Endothelial cell of umbilical vein (primary cell): ENCODE measurements at regions not wholly inside any gene's neighbourhood (a gene's known extent, or its start where the extent isn't known, plus 50 kb on each side); places are given as distances from the start of the nearest gene placed in this dataset.

Source experiments
- BruUV-seq: library from RNA; stranded (reverse); fragments of 400-500 nt; replicated peaks from 2 replicates; lab custom pipeline; 2021; lab: Mats Ljungman, UMichigan
- CTCF ChIA-PET: fragments of 300-600, 350-600 bp; sonication (Branson Sonifier 250); formaldehyde crosslinking; loops from one replicate; lab custom pipeline; 2021; ENCODE audit warnings: antibody characterized with exemption, inconsistent platforms; lab: Charles Lee
- POLR2A ChIA-PET: fragments of 300-600, 350-600 bp; sonication (Branson Sonifier 250); formaldehyde crosslinking; loops from one replicate; lab custom pipeline; 2021; ENCODE audit warnings: antibody characterized with exemption, inconsistent platforms; lab: Charles Lee
- DNase-seq: peaks from one replicate; pipeline ENCODE4 v3.0.0-alpha.2; 2011; ENCODE audit warnings: low read depth, low spot score
- FAIRE-seq: peaks from 2 replicates; lab custom pipeline; 2011; peaks lifted over from hg19 to GRCh38; lab: Jason Lieb, UNC
- H2AFZ ChIP-seq: 2 replicates; pipeline ENCODE4 v1.6.0; 2012; ENCODE audit warnings: low read depth, low read length, control low read depth, inconsistent platforms
- H3K27ac ChIP-seq: 2 replicates; pipeline ENCODE4 v1.5.1; 2011; ENCODE audit warnings: low read depth, mild to moderate bottlenecking, control low read depth, low read length, moderate library complexity; ENCODE audit not compliant: insufficient read depth
- H3K27me3 ChIP-seq, 2 experiments: 2 replicates each; pipeline versions ENCODE4 v1.6.0 to v1.6.1; 2011; ENCODE audit warnings: low read length in 2 of 2, mixed read lengths in 1 of 2; ENCODE audit not compliant: control insufficient read depth in 2 of 2, insufficient read depth in 2 of 2
- H3K36me3 ChIP-seq, 2 experiments: 2 replicates in 1 of 2; 3 replicates in 1 of 2; pipeline ENCODE4 v1.5.1; 2011; ENCODE audit warnings: low read length in 2 of 2, mild to moderate bottlenecking in 1 of 2, moderate library complexity in 1 of 2; ENCODE audit not compliant: control insufficient read depth in 2 of 2, insufficient read depth in 2 of 2; ENCODE audit errors: extremely low read depth in 1 of 2
- H3K4me1 ChIP-seq: 3 replicates; pipeline ENCODE4 v1.5.1; 2011; ENCODE audit warnings: mild to moderate bottlenecking, low read length; ENCODE audit not compliant: control insufficient read depth, insufficient read depth; ENCODE audit errors: extremely low read depth
- H3K4me2 ChIP-seq: 2 replicates; pipeline ENCODE4 v1.6.1; 2011; ENCODE audit warnings: low read length, control low read depth, mixed read lengths; ENCODE audit not compliant: insufficient read depth
- H3K4me3 ChIP-seq, 3 experiments: fragments of 200-600 bp in 1 of 3; sonication (generic), shearing (Covaris generic) in 1 of 3; replicated peaks in 1 of 3; 2 replicates each; pipeline ENCODE4 v1.5.1; 2011 to 2016; ENCODE audit warnings: control low read depth in 3 of 3, low read length in 3 of 3, mild to moderate bottlenecking in 2 of 3, inconsistent platforms in 1 of 3, low read depth in 1 of 3, moderate library complexity in 1 of 3; ENCODE audit not compliant: insufficient read depth in 1 of 3
- H3K79me2 ChIP-seq: 2 replicates; pipeline ENCODE4 v1.6.0; 2012; ENCODE audit warnings: low read length, inconsistent platforms; ENCODE audit not compliant: control insufficient read depth, insufficient read depth
- H3K9ac ChIP-seq: replicated peaks from 2 replicates; pipeline ENCODE3; 2011; ENCODE audit warnings: low read length, control low read depth; ENCODE audit not compliant: insufficient read depth; ENCODE audit errors: extremely low read depth
- H3K9me1 ChIP-seq: replicated peaks from 3 replicates; pipeline ENCODE4 v1.6.0; 2011; ENCODE audit warnings: mild to moderate bottlenecking, low read length; ENCODE audit not compliant: control insufficient read depth, insufficient read depth; ENCODE audit errors: extremely low read depth
- H3K9me3 ChIP-seq: replicated peaks from 2 replicates; pipeline ENCODE4 v1.5.1; 2012; ENCODE audit warnings: low read length, inconsistent platforms; ENCODE audit not compliant: control insufficient read depth, insufficient read depth
- H4K20me1 ChIP-seq: replicated peaks from 2 replicates; pipeline ENCODE3; 2011; ENCODE audit warnings: mild to moderate bottlenecking, low read length; ENCODE audit not compliant: control insufficient read depth, insufficient read depth; ENCODE audit errors: extremely low read depth
- EZH2 ChIP-seq: IDR thresholded peaks from 2 replicates; pipeline ENCODE4 v1.6.1; 2012; ENCODE audit warnings: borderline replicate concordance, low read depth, mild to moderate bottlenecking, moderate library complexity, low read length, inconsistent platforms; ENCODE audit not compliant: severe bottlenecking
- FOS ChIP-seq: IDR thresholded peaks from 2 replicates; pipeline ENCODE4 v1.6.1; 2011; ENCODE audit warnings: mild to moderate bottlenecking, low read length, moderate library complexity, borderline replicate concordance; ENCODE audit not compliant: insufficient read depth
- GATA2 ChIP-seq: IDR thresholded peaks from 2 replicates; pipeline ENCODE4 v1.7.0; 2011; ENCODE audit warnings: low read depth, mild to moderate bottlenecking, moderate library complexity, mixed read lengths, low read length; ENCODE audit not compliant: insufficient read length, insufficient read depth
- JUN ChIP-seq: IDR thresholded peaks from 2 replicates; pipeline ENCODE4 v1.6.1; 2011; ENCODE audit warnings: borderline replicate concordance, low read depth; ENCODE audit not compliant: insufficient read length, insufficient read depth
- MYC ChIP-seq: IDR thresholded peaks from one replicate; pipeline ENCODE4 v1.6.1; 2011; ENCODE audit warnings: mild to moderate bottlenecking, low read depth, low read length
- POLR2A ChIP-seq: IDR thresholded peaks from 2 replicates; pipeline ENCODE4 v1.6.1; 2012; ENCODE audit warnings: low read depth, mild to moderate bottlenecking, control low read depth, low read length
- POLR2AphosphoS5 ChIP-seq: IDR thresholded peaks from 2 replicates; pipeline ENCODE4 v1.6.1; 2012; ENCODE audit warnings: low read depth, mild to moderate bottlenecking, control low read depth, low read length, moderate library complexity; ENCODE audit not compliant: insufficient read depth
- dilution Hi-C: fragments of 300-500 bp; cut with MboI; formaldehyde crosslinking; loops from one replicate; pipeline ENCODE4 v1.15.0; 2019; ENCODE audit warnings: low sequenced_read_pairs; ENCODE audit not compliant: extremely low pct_ligation_motif_present
- intact Hi-C: fragments of 100-400 bp; cut with micrococcal nuclease; formaldehyde crosslinking; loops from one replicate; pipeline ENCODE4 v1.10.0; 2022
- TF ChIP-seq, protein P1 (sequence below): IDR thresholded peaks from 2 replicates; pipeline ENCODE4 v1.6.1; 2011; ENCODE audit not compliant: insufficient read depth, insufficient read length
- TF ChIP-seq, protein P2 (sequence below), 2 donors: IDR thresholded peaks; 1 replicate in 1 of 2; 2 replicates in 1 of 2; pipeline ENCODE4 v1.5.1; 2011; ENCODE audit warnings: low read length in 2 of 2, mild to moderate bottlenecking in 2 of 2, moderate library complexity in 2 of 2, control low read depth in 1 of 2, inconsistent platforms in 1 of 2, low read depth in 1 of 2; ENCODE audit not compliant: insufficient read depth in 1 of 2; ENCODE audit errors: extremely low read depth in 1 of 2

DNA sequence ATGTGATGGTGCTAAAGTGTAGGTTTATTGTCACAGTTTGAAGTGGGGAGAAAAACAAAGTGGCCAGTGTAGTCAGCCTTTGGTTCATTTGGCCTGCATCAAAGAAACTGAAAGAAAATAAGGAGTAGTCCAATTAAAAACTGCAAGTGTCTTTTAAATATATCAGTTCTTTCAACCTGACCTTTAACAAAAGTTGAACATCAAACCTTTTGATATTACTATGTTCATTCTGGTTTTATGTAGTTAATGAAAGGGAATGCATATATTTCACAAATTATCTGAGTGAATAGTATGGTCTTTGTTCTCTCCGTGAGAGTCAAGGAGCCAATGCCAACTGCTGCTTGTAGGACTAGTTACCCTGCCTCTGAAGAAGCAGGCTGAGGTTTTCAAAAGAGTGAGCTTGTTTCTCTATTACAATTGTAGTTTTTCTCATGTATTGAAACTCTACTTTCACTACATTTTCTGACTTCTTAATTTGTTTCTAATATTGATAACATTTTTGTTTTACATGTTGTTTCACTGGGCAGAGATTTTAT is 1160.8 kb upstream of the LRRTM3 start:
- ChIA-PET CTCF (interaction anchor here (2.3 kb wide), 1 partner anchor 10 kb away, joined by 7 read pairs; no protein-coding TSS in a partner anchor), POLR2A (no interaction called here)
- Histone ChIP-seq H3K79me2 (no peaks in the 10 kb centered on the region), H3K36me3 (no peaks in the 10 kb centered on the region), H4K20me1 (no peaks in the 10 kb centered on the region), H3K9me3 (no peaks in the 10 kb centered on the region), H3K4me2 (no peak overlapping the region), H3K4me3 (no peak overlapping the region), H3K9ac (no peak overlapping the region), H3K27me3 (no peaks in the 10 kb centered on the region), H3K27ac (no peak overlapping the region), H3K4me1 (no peaks in the 10 kb centered on the region), H3K9me1 (no peaks in the 10 kb centered on the region), H2AFZ (no peak overlapping the region)
- TF ChIP-seq POLR2A (no peak), JUN (no peak), EZH2 (no peak), MYC (no peak)
- DNase-seq (no peak), FAIRE-seq (no peak)
- dilution Hi-C loops, result no loop called here
- no TSS peak for BruUV-seq
- intact Hi-C loops, result no loop called here

DNA sequence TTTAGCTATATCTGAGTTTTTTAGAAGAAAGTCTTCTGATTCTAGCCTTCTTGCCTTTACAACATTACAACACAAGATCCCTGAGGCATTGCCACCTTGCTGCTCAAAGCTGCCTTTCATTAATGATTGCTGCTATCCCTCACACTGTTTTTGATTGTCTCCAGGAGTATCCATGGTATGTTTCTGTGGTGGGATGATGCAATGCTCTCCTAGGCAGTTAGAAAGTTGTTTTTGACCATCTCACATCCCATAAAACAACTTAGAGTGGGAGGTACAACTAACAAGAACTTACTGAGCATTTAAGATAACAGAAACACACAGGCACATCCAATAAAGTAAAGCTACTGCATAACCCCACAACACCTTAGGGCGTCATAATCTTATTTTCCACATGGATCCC is 1156.0 kb upstream of the LRRTM3 start:
- intact Hi-C loops (no loop called here), dilution Hi-C loops (no loop called here)
- POLR2A ChIA-PET, result no interaction called here
- no peak for FAIRE-seq
- CTCF ChIA-PET, result interaction anchor here (1.5 to 1.8 kb wide), 2 partner anchors 15 to 23 kb away, joined by 3 to 4 read pairs; no protein-coding TSS in a partner anchor
- Histone ChIP-seq H3K9me1 (no peaks in the 10 kb centered on the region), H3K4me2 (no peak overlapping the region), H2AFZ (no peak overlapping the region), H3K36me3 (no peaks in the 10 kb centered on the region), H3K4me3 (no peak overlapping the region), H3K79me2 (no peaks in the 10 kb centered on the region), H3K27ac (no peak overlapping the region), H4K20me1 (no peaks in the 10 kb centered on the region), H3K27me3 (no peaks in the 10 kb centered on the region), H3K4me1 (no peaks in the 10 kb centered on the region), H3K9ac (no peak overlapping the region), H3K9me3 (no peaks in the 10 kb centered on the region)
- TF ChIP-seq JUN, result no peak
- no peak for TF ChIP-seq GATA2
- TF ChIP-seq POLR2A, result no peak
- TF ChIP-seq, protein P1, sequence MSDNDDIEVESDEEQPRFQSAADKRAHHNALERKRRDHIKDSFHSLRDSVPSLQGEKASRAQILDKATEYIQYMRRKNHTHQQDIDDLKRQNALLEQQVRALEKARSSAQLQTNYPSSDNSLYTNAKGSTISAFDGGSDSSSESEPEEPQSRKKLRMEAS, result no peak
- TF ChIP-seq FOS, result no peak
- TF ChIP-seq EZH2, result no peak
- TF ChIP-seq, protein P2, sequence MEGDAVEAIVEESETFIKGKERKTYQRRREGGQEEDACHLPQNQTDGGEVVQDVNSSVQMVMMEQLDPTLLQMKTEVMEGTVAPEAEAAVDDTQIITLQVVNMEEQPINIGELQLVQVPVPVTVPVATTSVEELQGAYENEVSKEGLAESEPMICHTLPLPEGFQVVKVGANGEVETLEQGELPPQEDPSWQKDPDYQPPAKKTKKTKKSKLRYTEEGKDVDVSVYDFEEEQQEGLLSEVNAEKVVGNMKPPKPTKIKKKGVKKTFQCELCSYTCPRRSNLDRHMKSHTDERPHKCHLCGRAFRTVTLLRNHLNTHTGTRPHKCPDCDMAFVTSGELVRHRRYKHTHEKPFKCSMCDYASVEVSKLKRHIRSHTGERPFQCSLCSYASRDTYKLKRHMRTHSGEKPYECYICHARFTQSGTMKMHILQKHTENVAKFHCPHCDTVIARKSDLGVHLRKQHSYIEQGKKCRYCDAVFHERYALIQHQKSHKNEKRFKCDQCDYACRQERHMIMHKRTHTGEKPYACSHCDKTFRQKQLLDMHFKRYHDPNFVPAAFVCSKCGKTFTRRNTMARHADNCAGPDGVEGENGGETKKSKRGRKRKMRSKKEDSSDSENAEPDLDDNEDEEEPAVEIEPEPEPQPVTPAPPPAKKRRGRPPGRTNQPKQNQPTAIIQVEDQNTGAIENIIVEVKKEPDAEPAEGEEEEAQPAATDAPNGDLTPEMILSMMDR (IDR thresholded peaks at IDR 0.05; ENCODE audit: extremely low read depth in 1 of 2, insufficient read depth in 1 of 2, low read depth in 1 of 2, low read length in 2 of 2), result no peak
- no peak for TF ChIP-seq POLR2AphosphoS5
- no peak for TF ChIP-seq MYC
- DNase-seq, result no peak
- BruUV-seq, result no TSS peak
